Aorta (tissue), 5 donors: ENCODE measurements at regions not wholly inside any gene's neighbourhood (a gene's known extent, or its start where the extent isn't known, plus 50 kb on each side); places are given as distances from the start of the nearest gene placed in this dataset.

Source experiments
- ATAC-seq: fragments of 200-7000 bp; cut with Tn5 transposase; one replicate; pipeline ENCODE4 v1.9.1; 2022; ENCODE audit warnings: moderate library complexity; ENCODE audit not compliant: low FRiP score
- DNase-seq, 2 donors: peaks; one replicate each; pipeline ENCODE4 v3.0.0-alpha.2; 2020
- H3K27ac ChIP-seq, 2 donors: one replicate each; pipeline ENCODE4 v1.5.1; 2013; ENCODE audit warnings: low read length in 2 of 2, mild to moderate bottlenecking in 2 of 2, moderate library complexity in 2 of 2, control low read depth in 1 of 2, inconsistent platforms in 1 of 2, low read depth in 1 of 2
- H3K27me3 ChIP-seq, 2 donors: one replicate each; pipeline ENCODE4 v1.6.1; 2013; ENCODE audit warnings: control low read depth in 1 of 2, low read length in 1 of 2, mild to moderate bottlenecking in 1 of 2, moderate library complexity in 1 of 2; ENCODE audit not compliant: insufficient read depth in 2 of 2, control insufficient read depth in 1 of 2
- H3K36me3 ChIP-seq, 2 donors: one replicate each; pipeline ENCODE4 v1.6.1; 2013; ENCODE audit warnings: control low read depth in 1 of 2, low read length in 1 of 2, mild to moderate bottlenecking in 1 of 2; ENCODE audit not compliant: insufficient read depth in 2 of 2, control insufficient read depth in 1 of 2
- H3K4me1 ChIP-seq, 2 donors: one replicate each; pipeline ENCODE4 v1.6.1; 2013; ENCODE audit warnings: low read length in 2 of 2, control low read depth in 1 of 2, mild to moderate bottlenecking in 1 of 2, moderate library complexity in 1 of 2; ENCODE audit not compliant: insufficient read depth in 2 of 2, control insufficient read depth in 1 of 2
- H3K4me3 ChIP-seq, 2 donors: one replicate each; pipeline ENCODE4 v1.5.1; 2013; ENCODE audit warnings: low read length in 2 of 2, control low read depth in 1 of 2, mild to moderate bottlenecking in 1 of 2
- H3K9me3 ChIP-seq: one replicate; pipeline ENCODE4 v1.6.1; 2013; ENCODE audit warnings: mild to moderate bottlenecking, low read length; ENCODE audit not compliant: control insufficient read depth
- WGBS, 2 donors: extraction: QIAGEN DNeasy Blood & Tissue Kit; methylation state at CpG; one replicate each; pipeline ENCODE4 v1.1.7; 2013; 5-methylcytosine and 5-hydroxymethylcytosine counted together
- intact Hi-C, 2 donors: fragments of 100-400 bp; cut with DNase I; formaldehyde crosslinking; loops; one replicate each; pipeline versions ENCODE4 v1.14.2 to v1.15.0; 2022
- donor health status: healthy with polysubstance abuse.
- donor health status: Bipolar disorder and iron deficiency.
- donor health status: DM: no; HTN: no; CAD: no.
- donor health status: DM: no; HTN: no; CAD: no.
- donor health status: DM: yes; HTN: yes; CAD: no.

GRCh38 chr11:28837599-28837998 lies 729.4 kb downstream of the METTL15 start:
- no peak for DNase-seq
- intact Hi-C loops = loop anchor here in 1 of 2 donors (10.0 kb wide), 1 partner anchor 487 kb away; no protein-coding TSS in a partner anchor
- Histone ChIP-seq H3K9me3 (no peaks in the 10 kb centered on the region), H3K4me1 (peaks cover 2% of the 10 kb centered on the region in 2 donors), H3K4me3 (no peak overlapping the region), H3K36me3 (no peaks in the 10 kb centered on the region), H3K27me3 (no peaks in the 10 kb centered on the region), H3K27ac (no peak overlapping the region)
- 95 to 96% methylated on average over 8 of the region's 8 CpGs for WGBS, 2 donors
- no peak for ATAC-seq

GRCh38 chr11:28836285-28837081 lies 728.3 kb downstream of the METTL15 start:
- no peaks in the 10 kb centered on the region for H3K9me3 ChIP-seq
- no peak overlapping the region for H3K4me3 ChIP-seq
- no peak for DNase-seq
- H3K27me3 ChIP-seq = no peaks in the 10 kb centered on the region
- peak overlapping the region; percentile 82 to 89 for H3K27ac ChIP-seq
- H3K36me3 ChIP-seq = no peaks in the 10 kb centered on the region
- WGBS, 2 donors = 6 to 9% methylated on average over 4 of the region's 4 CpGs
- intact Hi-C loops = loop anchor here in 1 of 2 donors (10.0 kb wide), 1 partner anchor 488 kb away; no protein-coding TSS in a partner anchor
- ATAC-seq = peak; percentile 19
- peaks cover 2% of the 10 kb centered on the region in 2 donors for H3K4me1 ChIP-seq

- Histone ChIP-seq H3K36me3 (no peaks in the 10 kb centered on the region), H3K4me1 (peaks cover 2% of the 10 kb centered on the region in 2 donors), H3K27me3 (no peaks in the 10 kb centered on the region), H3K4me3 (no peak overlapping the region), H3K27ac (peak overlapping the region; percentile 28 to 78), H3K9me3 (no peaks in the 10 kb centered on the region)
- 52 to 69% methylated on average over 3 of the region's 3 CpGs for WGBS, 2 donors
- no peak for ATAC-seq
- intact Hi-C loops = loop anchor here in 1 of 2 donors (10.0 kb wide), 1 partner anchor 489 kb away; no protein-coding TSS in a partner anchor
- DNase-seq = no peak
Observed at GRCh38 chr11:28835790-28836189, 727.6 kb downstream of the METTL15 start.

- Histone ChIP-seq H3K4me1 (peaks cover 2% of the 10 kb centered on the region in 2 donors), H3K27me3 (no peaks in the 10 kb centered on the region), H3K36me3 (no peaks in the 10 kb centered on the region), H3K4me3 (no peak overlapping the region), H3K27ac (no peak overlapping the region), H3K9me3 (no peaks in the 10 kb centered on the region)
- DNase-seq = no peak
- intact Hi-C loops = loop anchor here in 1 of 2 donors (10.0 kb wide), 1 partner anchor 489 kb away; no protein-coding TSS in a partner anchor
- no peak for ATAC-seq
Observed at GRCh38 chr11:28835317-28835716, 727.1 kb downstream of the METTL15 start.

- no peak for ATAC-seq
- no peak overlapping the region for H3K4me3 ChIP-seq
- no peaks in the 10 kb centered on the region for H3K9me3 ChIP-seq
- no peaks in the 10 kb centered on the region for H3K36me3 ChIP-seq
- H3K27me3 ChIP-seq = no peaks in the 10 kb centered on the region
- WGBS, 2 donors = 57 to 58% methylated on average over 3 of the region's 3 CpGs
- DNase-seq = no peak
- no peak overlapping the region for H3K27ac ChIP-seq
- peaks cover 2% of the 10 kb centered on the region in 2 donors for H3K4me1 ChIP-seq
- intact Hi-C loops = loop anchor here in 1 of 2 donors (10.0 kb wide), 1 partner anchor 490 kb away; no protein-coding TSS in a partner anchor
Observed at GRCh38 chr11:28834877-28835276, 726.7 kb downstream of the METTL15 start.

GRCh38 chr11:28833670-28834069 lies 725.5 kb downstream of the METTL15 start:
- DNase-seq = no peak
- Histone ChIP-seq H3K27ac (no peak overlapping the region), H3K27me3 (no peaks in the 10 kb centered on the region), H3K4me3 (no peak overlapping the region), H3K36me3 (no peaks in the 10 kb centered on the region), H3K4me1 (peaks cover 2% of the 10 kb centered on the region in 2 donors), H3K9me3 (no peaks in the 10 kb centered on the region)
- intact Hi-C loops = loop anchor here in 1 of 2 donors (10.0 kb wide), 1 partner anchor 491 kb away; no protein-coding TSS in a partner anchor
- WGBS, 2 donors = 8 to 12% methylated on average over 2 of the region's 2 CpGs
- ATAC-seq = no peak

- no peaks in the 10 kb centered on the region for H3K9me3 ChIP-seq
- H3K36me3 ChIP-seq = no peaks in the 10 kb centered on the region
- no peak for DNase-seq
- no peak overlapping the region for H3K4me3 ChIP-seq
- WGBS, 2 donors = 23 to 29% methylated on average over 2 of the region's 2 CpGs
- H3K27ac ChIP-seq = no peak overlapping the region
- peaks cover 2% of the 10 kb centered on the region in 2 donors for H3K4me1 ChIP-seq
- no peaks in the 10 kb centered on the region for H3K27me3 ChIP-seq
- no peak for ATAC-seq
- intact Hi-C loops = loop anchor here in 1 of 2 donors (10.0 kb wide), 1 partner anchor 492 kb away; no protein-coding TSS in a partner anchor
Observed at GRCh38 chr11:28833169-28833568, 725.0 kb downstream of the METTL15 start.

GRCh38 chr11:28826807-28827206 lies 718.6 kb downstream of the METTL15 start:
- Histone ChIP-seq H3K4me3 (no peak overlapping the region), H3K27ac (no peak overlapping the region), H3K27me3 (no peaks in the 10 kb centered on the region), H3K9me3 (no peaks in the 10 kb centered on the region), H3K4me1 (no peaks in the 10 kb centered on the region), H3K36me3 (no peaks in the 10 kb centered on the region)
- 97 to 98% methylated on average over 1 of the region's 1 CpG for WGBS, 2 donors
- DNase-seq (no peak), ATAC-seq (no peak)
- intact Hi-C loops = no loop called here

GRCh38 chr11:28822576-28822975 lies 714.4 kb downstream of the METTL15 start:
- ATAC-seq = no peak
- 21 to 35% methylated on average over 4 of the region's 4 CpGs for WGBS, 2 donors
- Histone ChIP-seq H3K9me3 (no peaks in the 10 kb centered on the region), H3K36me3 (no peaks in the 10 kb centered on the region), H3K4me3 (no peak overlapping the region), H3K4me1 (no peaks in the 10 kb centered on the region), H3K27me3 (no peaks in the 10 kb centered on the region), H3K27ac (no peak overlapping the region)
- intact Hi-C loops = no loop called here
- DNase-seq = no peak
